NCI-H2081 treated with DMSO at 0.1 percent for 48 hours (cell line): ENCODE measurements at regions not wholly inside any gene's neighbourhood (a gene's known extent, or its start where the extent isn't known, plus 50 kb on each side); places are given as distances from the start of the nearest gene placed in this dataset.

ENCODE experiments used
- DNase-seq: peaks from one replicate; lab custom pipeline; 2025; lab: John Stamatoyannopoulos, UW

DNA sequence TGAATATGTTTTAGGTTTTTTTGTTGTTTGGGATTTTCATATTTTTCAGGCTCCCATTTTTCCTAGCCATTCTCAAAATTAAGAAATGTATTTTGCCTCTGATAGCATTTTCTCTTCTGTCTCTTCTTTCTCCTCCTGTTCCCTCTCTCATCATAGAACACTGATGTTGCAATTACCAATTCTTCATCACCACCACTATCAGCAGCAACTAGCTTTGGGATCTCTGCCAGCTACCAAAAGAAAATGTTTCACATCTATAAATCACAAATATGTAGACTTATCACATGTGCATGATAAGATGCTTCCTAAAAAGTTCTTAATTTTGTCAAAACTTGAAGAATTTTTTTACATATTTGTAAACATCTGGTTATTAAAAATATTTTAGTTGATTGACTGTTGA lies 887.1 kb downstream of the MAT2B start:
- no peak for DNase-seq

DNA sequence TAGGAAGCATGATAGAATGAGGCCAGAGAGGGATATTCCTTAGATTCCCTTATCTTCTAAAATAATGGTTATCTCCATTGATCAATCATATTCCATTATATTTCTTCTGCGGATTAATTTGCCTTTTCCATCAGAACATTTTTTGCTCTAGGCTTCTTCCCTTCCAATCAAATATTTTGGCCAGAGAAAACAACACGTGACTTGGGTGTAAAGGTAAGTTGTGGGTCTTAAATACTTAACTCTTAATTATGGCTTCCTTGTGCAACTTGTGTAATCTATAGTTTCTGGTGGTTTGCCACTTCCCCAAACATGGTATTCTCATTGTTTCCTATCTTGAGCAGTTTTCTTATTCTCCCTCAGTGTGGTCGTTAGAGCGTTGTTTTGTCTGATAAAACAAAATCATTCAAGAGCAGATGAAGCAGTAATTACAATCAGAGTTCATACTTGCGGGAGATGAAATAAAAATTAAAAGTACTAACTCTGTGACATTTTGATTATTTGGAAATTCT lies 889.3 kb downstream of the MAT2B start:
- no peak for DNase-seq

DNA sequence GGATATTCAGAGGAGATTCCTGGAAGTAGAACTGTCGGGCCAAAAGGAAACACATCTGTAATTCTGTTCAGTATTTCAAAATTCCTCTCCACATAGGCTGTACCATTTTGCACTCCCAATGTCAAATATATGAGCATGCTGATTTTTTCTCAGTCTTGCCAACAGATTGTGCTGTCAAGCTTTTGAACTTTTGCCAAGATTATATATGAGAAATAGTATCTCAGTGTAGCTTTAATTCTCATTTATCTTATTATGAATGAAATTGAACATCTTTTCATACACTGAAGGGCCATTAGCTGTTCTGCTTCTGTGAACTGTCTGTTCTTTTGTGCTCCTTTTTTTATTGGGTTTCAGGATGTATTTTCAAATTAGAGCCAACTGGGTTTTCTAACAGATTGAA lies 907.1 kb downstream of the MAT2B start:
- no peak for DNase-seq

DNA sequence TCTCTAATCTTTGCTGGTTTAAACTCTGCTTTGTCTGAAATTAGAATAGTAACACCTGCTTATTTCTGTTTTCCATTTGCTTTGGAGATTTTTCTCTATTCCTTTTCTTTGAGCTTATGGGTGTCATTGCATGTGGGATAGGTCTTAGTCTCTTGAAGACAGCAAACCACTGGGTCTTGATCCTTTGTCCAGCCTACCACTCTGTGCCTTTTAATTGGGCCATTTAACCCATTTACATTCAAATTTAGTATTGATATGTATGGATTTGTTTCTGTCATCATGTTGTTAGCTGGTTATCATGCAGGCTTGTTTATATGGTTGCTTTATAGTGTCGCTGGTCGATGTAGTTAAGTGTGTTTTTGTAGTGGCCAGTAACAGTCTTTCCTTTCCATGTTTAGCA lies 914.7 kb downstream of the MAT2B start:
- no peak for DNase-seq

DNA sequence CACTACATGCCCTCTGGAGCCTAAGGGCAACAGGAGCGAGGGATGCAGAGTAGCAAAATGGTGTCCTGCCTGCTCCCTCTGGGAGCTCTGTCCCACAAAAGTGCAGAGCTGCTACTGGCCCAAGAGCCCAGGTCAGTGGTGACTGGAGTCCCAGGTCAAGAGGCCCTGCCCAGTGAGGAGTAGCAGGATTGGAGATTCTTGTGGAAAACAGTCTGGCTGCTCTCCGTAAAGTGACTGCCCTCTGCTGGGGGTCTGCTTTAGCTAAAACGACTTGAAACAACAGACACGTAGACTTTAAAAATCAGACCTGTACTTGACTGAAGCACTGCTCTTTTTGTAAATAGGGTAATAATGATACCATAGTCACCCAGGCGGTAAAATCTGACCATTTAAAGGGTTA lies 917.0 kb downstream of the MAT2B start:
- DNase-seq: no peak

DNA sequence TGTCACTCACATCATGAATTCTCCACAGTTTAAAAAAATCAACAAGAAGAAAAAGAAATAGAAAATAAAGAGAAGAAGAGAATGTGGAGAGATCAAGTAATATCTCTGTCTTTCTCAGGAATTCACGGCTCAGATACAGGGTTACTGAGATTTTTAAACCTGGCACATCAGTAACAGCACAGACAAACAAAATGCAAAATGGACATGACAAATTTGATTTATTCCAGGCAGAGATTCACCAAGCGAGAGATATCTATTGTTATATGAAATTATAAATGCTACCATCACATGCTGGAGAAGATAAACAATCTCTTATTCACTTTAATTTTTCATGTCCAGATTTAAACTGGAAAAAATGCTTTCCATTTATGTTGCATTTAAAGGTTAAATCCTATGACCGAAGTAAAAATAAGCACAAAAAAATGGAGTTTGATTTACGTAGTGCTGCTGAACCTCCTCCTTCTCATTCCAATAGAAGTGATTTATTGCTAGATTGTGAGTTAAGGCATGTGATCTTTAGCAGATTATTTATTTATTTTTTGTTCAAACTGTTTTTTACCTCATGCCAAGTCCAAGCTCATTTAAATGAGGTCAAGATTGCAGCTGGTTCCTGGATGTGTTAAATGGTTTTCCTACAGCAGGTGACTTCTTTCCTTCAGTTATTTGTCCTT lies 926.4 kb downstream of the MAT2B start:
- no peak for DNase-seq

DNA sequence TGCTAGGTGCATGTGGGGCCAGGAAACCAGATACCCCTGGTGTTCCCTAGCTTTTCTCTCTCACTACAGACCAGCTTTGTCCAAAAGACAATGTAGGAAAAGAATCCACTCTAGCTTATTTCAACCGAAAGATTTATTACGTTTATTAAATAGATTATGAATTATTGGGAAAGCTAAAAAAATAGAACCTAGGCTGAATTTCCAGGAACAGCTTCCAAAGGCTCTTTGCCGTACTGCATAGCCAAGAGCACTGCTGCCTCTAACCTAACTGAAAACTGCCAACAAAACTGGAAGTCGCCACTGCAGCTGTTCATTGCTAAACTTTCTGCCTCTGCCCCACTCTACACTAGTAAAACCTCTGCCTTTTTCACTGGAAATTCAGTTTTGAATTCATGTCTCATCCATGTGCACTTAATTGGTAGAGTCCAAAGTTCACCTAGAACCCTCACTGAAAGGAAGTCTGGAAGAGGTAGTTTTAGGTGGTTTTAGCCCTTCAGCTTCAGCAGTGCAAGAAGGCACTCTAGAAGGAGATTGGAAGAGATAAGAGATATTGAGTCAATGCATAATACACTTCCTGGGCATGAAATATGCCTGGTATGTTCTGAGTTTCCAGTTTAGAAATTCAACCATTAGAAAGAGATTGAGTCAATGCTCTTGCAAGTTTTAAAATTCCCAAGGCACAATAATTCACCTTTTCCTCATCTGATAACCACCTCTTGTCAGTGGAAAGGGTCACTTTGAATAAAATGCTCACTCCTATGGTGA lies 927.9 kb downstream of the MAT2B start:
- DNase-seq: no peak

DNA sequence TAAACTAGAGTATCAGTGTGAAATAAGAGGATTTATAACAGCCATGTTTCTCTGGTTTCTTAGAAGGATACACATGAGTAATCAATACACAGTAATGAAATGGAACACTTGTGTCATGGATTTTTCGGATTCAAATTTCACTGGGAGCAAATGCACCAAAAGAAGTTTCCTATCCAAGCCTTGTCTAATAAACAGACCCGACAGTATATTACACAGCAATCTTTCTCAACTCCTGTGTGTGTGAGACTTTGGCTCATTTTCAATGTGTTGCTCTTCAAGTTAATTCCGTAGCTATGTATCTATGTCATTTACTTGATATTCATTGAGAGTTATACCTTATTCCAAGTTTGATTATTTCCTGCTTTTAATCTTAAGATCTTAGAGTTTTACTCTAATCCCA lies 930.2 kb downstream of the MAT2B start:
- DNase-seq: no peak

DNA sequence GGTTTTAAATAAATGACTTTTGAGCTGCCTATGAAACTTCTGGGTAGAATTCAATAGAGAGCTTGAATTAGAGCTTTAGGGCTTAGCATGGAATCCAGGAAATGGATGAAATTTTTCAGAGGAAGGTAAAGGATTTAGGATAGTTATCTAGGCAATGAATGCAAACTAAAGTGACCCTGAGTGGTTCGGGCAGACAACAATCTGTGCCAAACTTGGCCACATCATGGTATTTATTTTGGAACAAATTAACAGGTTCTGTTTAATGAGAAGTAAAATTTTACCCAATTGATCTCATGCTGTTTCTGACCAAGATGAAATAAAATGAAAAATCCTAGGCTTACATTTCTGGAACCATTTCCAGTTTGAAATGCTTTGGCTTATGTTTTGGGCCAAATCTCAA lies 934.4 kb downstream of the MAT2B start:
- DNase-seq: no peak

DNA sequence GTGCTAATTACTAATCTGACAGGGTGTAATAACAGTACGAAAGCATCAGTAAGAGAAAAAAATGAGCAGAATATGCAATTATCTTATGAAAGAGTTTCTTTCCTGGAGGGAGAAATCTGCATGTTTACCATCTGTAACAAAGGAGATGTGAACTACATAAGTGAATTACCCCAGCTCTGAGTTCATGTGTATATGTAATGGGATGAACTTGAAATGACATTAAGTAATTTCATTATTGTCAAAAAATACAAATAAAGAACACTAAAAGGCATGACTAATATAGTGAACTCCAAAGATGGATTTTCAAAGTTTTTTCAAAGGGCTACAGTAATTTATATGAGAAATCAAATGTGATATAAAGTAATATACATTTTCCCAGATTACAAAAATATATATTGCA lies 944.0 kb downstream of the MAT2B start:
- no peak for DNase-seq

DNA sequence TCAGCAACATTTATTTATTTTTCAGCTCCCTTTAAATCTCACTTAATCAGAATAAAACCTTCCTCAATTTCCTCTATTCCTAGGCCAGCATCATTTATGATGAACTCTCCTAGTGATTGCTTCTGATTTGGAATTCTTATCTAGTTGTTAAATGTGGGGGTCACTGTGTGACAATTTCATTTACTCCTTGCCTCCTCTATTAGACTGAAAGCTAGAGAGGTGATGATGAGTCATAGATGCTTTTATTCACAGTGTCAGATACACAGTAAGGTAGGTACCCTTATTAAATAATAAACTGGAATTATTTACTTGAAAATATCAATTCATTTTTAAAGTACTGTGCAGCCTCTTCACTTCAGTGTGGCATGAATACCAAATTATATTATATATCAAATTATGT lies 960.6 kb downstream of the MAT2B start:
- DNase-seq: no peak

DNA sequence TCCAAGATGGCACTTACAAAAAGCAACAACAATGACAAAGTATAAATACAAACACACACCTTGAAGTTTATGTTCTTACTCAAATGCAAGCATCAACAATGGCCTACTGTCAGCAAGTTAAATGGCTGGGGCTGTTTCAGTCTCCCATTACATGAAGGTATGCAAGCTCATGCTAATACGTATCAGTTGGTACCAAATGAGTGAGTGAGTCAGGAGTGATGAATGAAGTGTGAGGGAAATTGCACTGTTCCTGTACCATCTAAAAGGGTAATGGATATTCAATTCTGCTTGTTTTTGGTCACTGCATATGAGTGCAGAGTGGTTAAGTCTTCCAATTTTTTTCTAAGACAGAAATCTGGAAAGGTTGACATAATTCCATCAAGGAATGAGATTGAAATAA lies 964.9 kb downstream of the MAT2B start:
- no peak for DNase-seq

DNA sequence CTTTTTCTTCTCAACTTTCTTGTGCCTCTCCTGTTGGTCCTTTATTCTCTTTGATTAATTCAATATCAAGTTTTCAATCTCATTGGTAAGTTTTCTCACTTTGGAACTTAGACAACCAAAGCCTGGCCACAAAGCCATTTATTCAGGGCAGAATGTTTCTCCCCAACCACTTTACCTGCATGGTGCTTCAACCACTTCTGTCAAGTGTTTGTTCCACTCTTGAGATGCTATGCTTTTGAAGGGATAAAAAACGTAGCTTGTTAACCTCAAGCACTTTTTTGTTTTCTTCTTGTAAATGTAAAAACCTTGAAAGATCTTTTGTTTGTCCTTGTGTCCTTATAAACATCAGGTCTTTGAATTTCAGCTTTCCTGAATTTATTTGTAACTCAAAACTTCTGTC lies 966.7 kb downstream of the MAT2B start:
- DNase-seq: no peak

DNA sequence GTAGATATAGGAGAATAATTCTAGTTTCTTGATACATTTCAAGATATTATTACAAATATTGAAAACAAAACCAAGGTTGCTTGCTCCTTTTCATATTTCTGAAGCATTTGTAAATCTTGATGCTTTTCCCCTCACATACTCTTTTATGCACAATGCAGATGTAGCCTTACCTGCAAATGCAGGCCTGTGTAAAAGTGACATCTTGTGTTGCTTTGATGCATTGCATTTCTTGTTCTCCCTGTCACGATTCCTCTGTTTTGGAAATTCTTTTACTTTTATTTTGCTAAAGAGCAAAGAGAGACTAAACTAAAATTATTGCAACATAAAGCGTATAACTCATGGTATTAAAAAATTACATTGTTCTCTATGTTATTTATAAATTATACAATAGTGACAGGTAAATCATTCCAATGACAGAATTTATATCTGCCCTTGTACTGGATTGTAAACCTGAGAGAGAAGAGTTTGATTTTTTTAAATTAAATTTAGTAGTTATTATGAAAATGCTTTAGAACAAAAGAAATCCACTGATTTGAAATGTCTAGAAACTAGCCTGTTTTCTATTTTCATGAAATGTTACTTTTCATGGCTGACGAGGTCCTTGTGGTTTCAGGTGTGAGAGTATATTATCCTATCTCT lies 970.0 kb downstream of the MAT2B start:
- DNase-seq: no peak

DNA sequence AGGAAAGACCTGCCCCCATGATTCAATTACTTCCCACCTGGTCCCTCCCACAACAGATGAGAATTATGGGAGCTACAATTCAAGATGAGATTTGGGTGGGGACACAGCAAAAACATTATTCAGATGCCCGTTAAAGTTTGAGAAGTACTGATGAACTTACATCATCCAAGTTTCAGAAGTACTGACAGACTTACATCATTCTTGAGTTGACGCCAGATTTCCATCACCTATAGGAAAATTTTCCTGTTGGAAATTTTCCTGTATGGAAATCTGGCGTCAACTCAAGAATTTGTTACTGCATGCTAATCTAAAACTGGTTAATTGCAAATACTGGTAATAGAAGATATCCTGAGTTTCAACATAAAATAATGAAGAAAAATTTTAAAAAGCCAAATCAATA lies 975.9 kb downstream of the MAT2B start:
- DNase-seq: no peak

DNA sequence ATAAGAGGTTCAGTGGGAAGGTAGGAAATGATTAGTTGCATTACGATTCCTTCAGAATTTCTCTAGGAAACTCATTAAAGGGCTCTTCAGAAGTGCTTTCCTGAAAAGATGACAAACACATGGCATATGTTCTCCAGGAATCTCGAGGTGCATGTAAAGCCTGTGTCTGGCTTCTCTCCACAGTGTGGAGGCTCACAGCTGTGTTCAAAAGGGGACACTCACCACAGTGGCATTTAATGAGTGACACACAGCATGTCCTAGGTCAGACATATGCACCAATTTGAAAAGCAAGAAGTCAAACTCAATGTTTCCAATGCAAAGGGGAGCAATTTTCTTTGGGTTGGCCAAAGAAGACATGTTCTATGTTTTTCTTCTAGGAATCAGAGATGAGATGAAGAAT lies 976.9 kb downstream of the MAT2B start:
- no peak for DNase-seq

DNA sequence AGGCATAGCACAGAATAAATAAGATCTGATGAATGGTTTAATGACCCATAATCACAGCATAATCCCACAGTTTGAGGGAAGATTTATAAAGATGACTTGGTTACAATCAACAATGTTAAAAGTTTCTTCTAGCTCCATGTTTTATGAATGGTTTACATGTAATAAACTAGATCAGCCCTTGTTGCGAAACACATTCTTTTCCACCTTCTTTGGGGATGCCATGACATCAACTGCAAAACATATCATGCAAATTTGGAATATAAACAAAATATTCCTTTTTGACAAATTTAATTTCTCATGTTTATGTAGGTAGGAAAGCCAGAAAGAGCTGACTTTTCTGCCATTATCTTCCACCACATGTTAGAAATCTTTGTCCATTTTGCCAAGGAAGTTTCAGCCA lies 979.5 kb downstream of the MAT2B start:
- DNase-seq: no peak

DNA sequence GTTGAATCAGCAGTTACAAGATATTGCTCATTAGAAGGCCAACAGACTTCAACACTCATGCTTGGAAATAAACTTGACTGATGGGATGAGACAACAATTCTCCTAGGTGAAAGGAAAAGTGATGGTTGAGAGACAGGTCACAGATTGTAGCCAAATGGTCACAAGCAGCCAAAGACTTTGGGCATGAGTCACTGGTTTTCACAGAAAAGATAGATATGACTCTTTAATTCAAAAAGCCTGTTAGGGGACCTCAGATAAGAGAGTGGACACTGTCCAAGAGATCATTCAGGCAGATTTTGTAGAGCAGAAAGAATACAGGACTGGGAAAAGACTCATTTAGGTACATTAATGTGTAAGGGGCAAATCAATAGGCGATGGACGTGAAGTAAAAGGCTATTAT lies 982.5 kb downstream of the MAT2B start:
- no peak for DNase-seq

DNA sequence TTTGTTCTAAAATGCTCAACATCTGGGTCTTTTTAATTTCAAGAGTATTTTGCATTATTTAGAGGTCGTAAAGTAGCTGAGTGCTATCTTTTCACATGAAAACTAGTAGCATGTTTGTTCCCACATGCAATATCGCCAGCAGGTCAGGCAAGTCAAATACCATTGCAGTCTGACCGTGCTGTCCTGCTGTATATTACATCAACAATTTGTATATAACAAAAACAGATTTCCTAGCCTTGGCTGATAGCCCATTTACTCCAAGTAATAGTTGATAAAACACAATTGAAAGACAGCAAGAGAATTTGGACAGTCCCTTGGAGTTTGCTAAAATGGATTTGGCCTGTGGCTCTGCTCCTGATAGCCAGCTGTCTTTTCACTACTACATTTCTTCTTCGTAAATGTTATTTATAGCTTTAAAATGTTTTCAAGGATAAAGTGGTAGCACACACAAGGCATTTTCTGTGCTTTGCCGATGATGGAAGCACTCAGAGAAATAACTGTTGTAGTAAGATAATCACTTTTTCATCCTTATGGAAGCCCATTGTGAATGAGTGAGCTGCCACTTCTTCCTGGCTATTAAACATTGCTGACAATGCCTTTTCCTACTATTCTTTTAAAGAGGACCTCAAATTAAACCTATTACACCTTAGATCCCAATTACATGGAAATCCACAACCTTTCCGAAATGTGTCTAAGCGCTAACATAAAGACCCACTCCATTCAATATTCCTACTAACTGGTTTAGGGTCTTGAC lies 992.1 kb downstream of the MAT2B start:
- DNase-seq: no peak

DNA sequence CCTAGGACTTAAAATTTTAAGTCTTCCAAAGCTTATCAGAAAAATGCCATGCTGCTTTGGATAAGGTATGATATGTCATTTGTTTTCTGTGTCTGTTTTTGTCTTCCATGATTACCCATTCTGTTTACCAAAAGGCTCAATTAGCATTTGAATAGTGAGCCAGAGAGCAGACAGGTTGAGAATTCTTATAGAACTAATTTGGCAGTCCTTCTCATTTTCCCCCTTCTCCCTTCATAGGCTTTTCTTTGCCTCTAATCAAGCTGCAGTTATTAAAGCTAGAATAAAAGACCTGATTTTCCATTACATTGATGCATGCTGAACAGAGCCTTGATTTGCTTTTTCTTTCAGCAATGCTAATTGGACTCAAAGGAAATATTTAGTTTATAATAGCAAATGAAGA lies 993.0 kb downstream of the MAT2B start:
- no peak for DNase-seq

DNA sequence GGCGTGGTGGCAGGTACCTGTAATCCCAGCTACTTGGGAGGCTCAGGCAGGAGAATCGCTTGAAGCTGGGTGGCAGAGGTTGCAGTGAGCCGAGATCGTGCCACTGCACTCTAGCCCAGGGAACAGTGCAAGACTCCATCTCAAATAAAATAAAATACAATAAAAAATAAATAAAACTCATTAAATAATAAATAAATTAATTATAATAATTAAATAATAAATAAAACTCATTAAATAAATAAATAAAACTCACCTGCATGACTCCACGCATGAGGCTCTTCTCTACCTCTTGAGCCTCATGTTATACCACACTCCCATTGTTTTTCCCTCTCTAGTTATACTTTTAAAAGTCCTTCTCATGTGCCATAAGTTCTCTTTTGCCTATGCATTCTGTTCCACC lies 995.4 kb downstream of the MAT2B start:
- DNase-seq: no peak

DNA sequence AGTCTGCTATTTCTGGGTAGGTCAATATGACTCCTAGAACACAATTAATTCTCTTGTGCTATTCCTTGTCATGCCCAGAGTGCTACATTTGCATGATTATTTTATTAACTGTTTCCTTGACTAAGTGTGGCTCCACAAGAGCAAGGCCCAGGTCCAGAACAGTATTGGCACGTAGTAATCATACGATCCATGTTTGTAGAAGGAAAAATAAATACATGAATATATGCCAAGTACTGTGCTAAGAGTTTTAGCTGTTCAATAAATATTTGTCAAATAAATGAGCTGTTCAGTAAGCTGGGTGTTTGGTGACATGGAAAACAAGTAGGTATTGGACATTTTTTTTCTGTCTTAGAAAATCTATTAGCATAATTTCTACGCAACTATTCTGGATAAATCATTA lies 995.9 kb downstream of the MAT2B start:
- no peak for DNase-seq
